ENCODE measurements at regions not wholly inside any gene's neighbourhood (a gene's known extent, or its start where the extent isn't known, plus 50 kb on each side); places are given as distances from the start of the nearest gene placed in this dataset.

DNA sequence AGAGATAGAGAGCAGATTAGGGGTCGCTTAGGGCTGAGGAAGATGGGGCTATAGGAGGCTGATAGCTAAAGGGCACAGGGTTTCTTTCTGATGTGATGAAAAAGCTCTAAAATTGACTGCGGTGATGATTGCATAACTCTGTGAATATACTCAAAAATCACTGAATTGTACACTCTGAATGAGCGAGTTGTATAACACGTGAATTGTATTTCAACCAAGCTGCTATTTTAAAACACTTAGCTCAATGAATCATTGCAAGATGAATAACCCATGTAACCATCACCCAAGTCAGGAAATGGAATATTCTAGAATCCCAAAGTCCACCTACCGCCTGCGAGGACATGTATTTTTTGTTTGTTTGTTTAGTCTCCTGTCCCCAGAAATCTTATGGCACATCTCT, 60.1 kb upstream of the CCND2 start:
- no peak for TF ChIP-seq EZH2 (IDR thresholded peaks at IDR 0.05; ENCODE audit: borderline replicate concordance, low read length)
- TF ChIP-seq, protein P1, sequence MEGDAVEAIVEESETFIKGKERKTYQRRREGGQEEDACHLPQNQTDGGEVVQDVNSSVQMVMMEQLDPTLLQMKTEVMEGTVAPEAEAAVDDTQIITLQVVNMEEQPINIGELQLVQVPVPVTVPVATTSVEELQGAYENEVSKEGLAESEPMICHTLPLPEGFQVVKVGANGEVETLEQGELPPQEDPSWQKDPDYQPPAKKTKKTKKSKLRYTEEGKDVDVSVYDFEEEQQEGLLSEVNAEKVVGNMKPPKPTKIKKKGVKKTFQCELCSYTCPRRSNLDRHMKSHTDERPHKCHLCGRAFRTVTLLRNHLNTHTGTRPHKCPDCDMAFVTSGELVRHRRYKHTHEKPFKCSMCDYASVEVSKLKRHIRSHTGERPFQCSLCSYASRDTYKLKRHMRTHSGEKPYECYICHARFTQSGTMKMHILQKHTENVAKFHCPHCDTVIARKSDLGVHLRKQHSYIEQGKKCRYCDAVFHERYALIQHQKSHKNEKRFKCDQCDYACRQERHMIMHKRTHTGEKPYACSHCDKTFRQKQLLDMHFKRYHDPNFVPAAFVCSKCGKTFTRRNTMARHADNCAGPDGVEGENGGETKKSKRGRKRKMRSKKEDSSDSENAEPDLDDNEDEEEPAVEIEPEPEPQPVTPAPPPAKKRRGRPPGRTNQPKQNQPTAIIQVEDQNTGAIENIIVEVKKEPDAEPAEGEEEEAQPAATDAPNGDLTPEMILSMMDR (IDR thresholded peaks at IDR 0.05; ENCODE audit: low read length), result no peak

Measured in OCI-LY1 (cell line).